ENCODE measurements at regions not wholly inside any gene's neighbourhood (a gene's known extent, or its start where the extent isn't known, plus 50 kb on each side); places are given as distances from the start of the nearest gene placed in this dataset.

DNA sequence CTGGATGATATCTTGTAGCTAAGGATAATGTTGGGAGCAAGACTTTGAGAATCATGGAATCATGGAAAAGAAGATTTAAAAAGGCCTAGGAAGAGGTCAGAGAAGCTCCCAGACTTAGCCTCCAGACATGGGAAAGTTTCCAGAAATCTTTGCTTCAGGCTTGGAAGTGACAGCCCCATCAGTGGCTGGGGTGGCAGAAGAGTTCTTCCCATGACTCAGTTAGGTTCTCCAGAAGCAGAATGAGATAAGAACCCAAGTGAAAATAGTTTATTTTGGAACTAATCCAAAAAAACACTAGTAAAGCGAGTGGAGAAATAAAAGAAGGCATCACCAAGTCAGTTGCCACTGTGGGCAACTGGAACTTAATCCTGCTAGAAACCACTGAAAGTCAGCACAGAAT is 506.9 kb downstream of the MID1IP1 start:
- no peak for TF ChIP-seq EZH2 (IDR thresholded peaks at IDR 0.05; ENCODE audit: insufficient read depth, poor library complexity, severe bottlenecking)
- no peak for TF ChIP-seq EZH2phosphoT487 (IDR thresholded peaks at IDR 0.05; ENCODE audit: insufficient read depth, low read depth)
